ENCODE measurements at regions not wholly inside any gene's neighbourhood (a gene's known extent, or its start where the extent isn't known, plus 50 kb on each side); places are given as distances from the start of the nearest gene placed in this dataset.

GRCh38 chr6:71551798-71552197 lies 263.2 kb downstream of the OGFRL1 start:
- SMC1A ChIA-PET (ENCODE audit: uncharacterized antibody, unreplicated experiment): interaction anchor here (1.4 kb wide), 1 partner anchor 9 kb away, joined by 4 read pairs; no protein-coding TSS in a partner anchor
- Histone ChIP-seq H3K4me2 (ENCODE audit: control insufficient read depth, insufficient read depth) (no peak overlapping the region), H3K4me1 (ENCODE audit: control insufficient read depth, insufficient read depth, low read length) (no peaks in the 10 kb centered on the region), H4K20me1 (ENCODE audit: control insufficient read depth, insufficient read depth) (no peaks in the 10 kb centered on the region), H3K9ac (ENCODE audit: control insufficient read depth, insufficient read depth, low read length) (no peak overlapping the region), H3K4me3 (no peak overlapping the region), H3K79me2 (ENCODE audit: control insufficient read depth, insufficient read depth, low read length) (no peaks in the 10 kb centered on the region), H3K27me3 (replicated peaks in 1 of 2; ENCODE audit: control insufficient read depth in 2 of 2, insufficient read depth in 2 of 2, low read length in 1 of 2) (no peaks in the 10 kb centered on the region), H3K9me3 (replicated peaks; ENCODE audit: control insufficient read depth, insufficient read depth, low read length) (no peaks in the 10 kb centered on the region; the same call in 2 of the 3 replicates), H3K27ac (ENCODE audit: control insufficient read depth, insufficient read depth) (no peak overlapping the region), H2AFZ (ENCODE audit: control insufficient read depth, low read depth, low read length) (no peak overlapping the region), H3K36me3 (ENCODE audit: control insufficient read depth in 2 of 2, insufficient read depth in 2 of 2, low read length in 1 of 2) (no peaks in the 10 kb centered on the region)
- TF ChIP-seq BHLHE40 (IDR thresholded peaks at IDR 0.05; ENCODE audit: borderline replicate concordance in 1 of 2, low read depth in 2 of 2, low read length in 1 of 2) (no peak), KAT2A (conservative IDR thresholded peaks at IDR 0.05; ENCODE audit: control insufficient read depth, low read depth, low read length) (no peak), TBL1XR1 (IDR thresholded peaks at IDR 0.05; ENCODE audit: low read depth, low read length) (no peak), BACH1 (IDR thresholded peaks at IDR 0.05; ENCODE audit: borderline replicate concordance) (no peak), CEBPZ (IDR thresholded peaks at IDR 0.05; ENCODE audit: low read depth, low read length) (no peak), SMC3 (IDR thresholded peaks at IDR 0.05; ENCODE audit: borderline replicate concordance, low read length) (no peak), WRNIP1 (IDR thresholded peaks at IDR 0.05; ENCODE audit: borderline replicate concordance, low read depth, low read length) (no peak)
- 44% methylated on average over 3 of the region's 3 CpGs for WGBS (ENCODE audit: insufficient coverage, insufficient replicate concordance, low lambda C conversion rate, missing lambda C conversion rate)
- RAD21 ChIA-PET (ENCODE audit: unreplicated experiment): no interaction called here
- DNase-seq (ENCODE audit: low read depth, low spot score): no peak
- no peak for ATAC-seq
- BruUV-seq (replicated peaks): no TSS peak
- intact Hi-C loops (cut with micrococcal nuclease; ENCODE audit: unreplicated experiment): no loop called here
- FAIRE-seq: no peak
- POLR2A ChIA-PET: no interaction called here
- CTCF ChIA-PET: interaction anchor here (1.5 kb wide), 1 partner anchor 17 kb away, joined by 6 read pairs; no protein-coding TSS in a partner anchor
- in situ Hi-C loops (cut with MboI): no loop called here
